ENCODE measurements at regions not wholly inside any gene's neighbourhood (a gene's known extent, or its start where the extent isn't known, plus 50 kb on each side); places are given as distances from the start of the nearest gene placed in this dataset. TPM values are rescaled to one million over a fixed set of nuclear protein-coding genes. Genes with fewer than 3 reads are reported as not detected.
"Not testable (repeated sequence)": the region's sequence is repeated elsewhere in the genome, so short reads cannot be mapped to it uniquely, and the experiment has no call there.

GRCh38 chrY:18853323-18853722, 79.8 kb upstream of the HSFY2 start:
- H3K4me3 Mint-ChIP-seq; intact Hi-C loops (cut with micrococcal nuclease); H3K4me1 Mint-ChIP-seq; H3K27me3 Mint-ChIP-seq; H2AFZ ChIP-seq (ENCODE audit: insufficient read depth, low read depth, low read length, poor library complexity, severe bottlenecking); ATAC-seq (ENCODE audit: low read depth); DNase-seq; H3K27me3 ChIP-seq (replicated peaks in 1 of 4; ENCODE audit: control extremely low read depth in 1 of 4, control insufficient read depth in 3 of 4, insufficient read depth in 4 of 4, low read length in 3 of 4); H3K27ac Mint-ChIP-seq; H3K27ac ChIP-seq (ENCODE audit: low read length in 2 of 2); H4K20me1 ChIP-seq (ENCODE audit: control insufficient read depth, insufficient read depth, low read length, poor library complexity, severe bottlenecking); H3K9me3 ChIP-seq (ENCODE audit: control extremely low read depth in 1 of 3, control insufficient read depth in 2 of 3, insufficient read depth in 1 of 3, low read length in 2 of 3); POLR2A ChIA-PET; H3K4me1 ChIP-seq (ENCODE audit: control insufficient read depth in 2 of 2, insufficient read depth in 2 of 2, low read length in 2 of 2); H3K4me2 ChIP-seq (replicated peaks; ENCODE audit: low read depth, low read length, poor library complexity, severe bottlenecking); CTCF ChIA-PET; H3K36me3 ChIP-seq (replicated peaks in 1 of 2; ENCODE audit: control extremely low read depth in 1 of 2, control insufficient read depth in 1 of 2, extremely low read depth in 1 of 2, insufficient read depth in 2 of 2, low read length in 1 of 2); H3K9ac ChIP-seq (ENCODE audit: low read length); H3K4me3 ChIP-seq (ENCODE audit: control extremely low read depth in 1 of 5, extremely low read depth in 1 of 5, insufficient read depth in 1 of 5, low read depth in 2 of 5, low read length in 4 of 5); H3K79me2 ChIP-seq (ENCODE audit: control insufficient read depth, insufficient read depth, low read length); H3K9me3 Mint-ChIP-seq (ENCODE audit: insufficient read depth): not testable (repeated sequence)
- no CpG with 5 or more reads among the region's 4 CpGs for WGBS (ENCODE audit: insufficient coverage)

- H2AFZ ChIP-seq (ENCODE audit: insufficient read depth, low read depth, low read length, poor library complexity, severe bottlenecking); H3K4me3 Mint-ChIP-seq; H4K20me1 ChIP-seq (ENCODE audit: control insufficient read depth, insufficient read depth, low read length, poor library complexity, severe bottlenecking); H3K4me1 ChIP-seq (ENCODE audit: control insufficient read depth in 2 of 2, insufficient read depth in 2 of 2, low read length in 2 of 2); H3K4me2 ChIP-seq (replicated peaks; ENCODE audit: low read depth, low read length, poor library complexity, severe bottlenecking); H3K9me3 ChIP-seq (ENCODE audit: control extremely low read depth in 1 of 3, control insufficient read depth in 2 of 3, insufficient read depth in 1 of 3, low read length in 2 of 3); H3K27me3 ChIP-seq (replicated peaks in 1 of 4; ENCODE audit: control extremely low read depth in 1 of 4, control insufficient read depth in 3 of 4, insufficient read depth in 4 of 4, low read length in 3 of 4); H3K27ac Mint-ChIP-seq; H3K36me3 ChIP-seq (replicated peaks in 1 of 2; ENCODE audit: control extremely low read depth in 1 of 2, control insufficient read depth in 1 of 2, extremely low read depth in 1 of 2, insufficient read depth in 2 of 2, low read length in 1 of 2); DNase-seq; intact Hi-C loops (cut with micrococcal nuclease); H3K9me3 Mint-ChIP-seq (ENCODE audit: insufficient read depth); POLR2A ChIA-PET; CTCF ChIA-PET; H3K4me3 ChIP-seq (ENCODE audit: control extremely low read depth in 1 of 5, extremely low read depth in 1 of 5, insufficient read depth in 1 of 5, low read depth in 2 of 5, low read length in 4 of 5); H3K27me3 Mint-ChIP-seq; H3K4me1 Mint-ChIP-seq; H3K79me2 ChIP-seq (ENCODE audit: control insufficient read depth, insufficient read depth, low read length); ATAC-seq (ENCODE audit: low read depth); H3K27ac ChIP-seq (ENCODE audit: low read length in 2 of 2); H3K9ac ChIP-seq (ENCODE audit: low read length): not testable (repeated sequence)
- no CpG with 5 or more reads among the region's 6 CpGs for WGBS (ENCODE audit: insufficient coverage)
Measured at GRCh38 chrY:18836643-18837042, 63.1 kb upstream of the HSFY2 start.

Small RNA genes in the stretch of these regions (small RNA-seq; reads per million reads assigned to genes)
- gene CD24P4 (ENCODE audit: insufficient read length, low read depth, low replicate concordance): not detected
- gene MTCYBP2 (ENCODE audit: insufficient read length, low read depth, low replicate concordance): not detected
- not detected for gene RNU6-255P (ENCODE audit: insufficient read length, low read depth, low replicate concordance)
